ENCODE measurements at regions not wholly inside any gene's neighbourhood (a gene's known extent, or its start where the extent isn't known, plus 50 kb on each side); places are given as distances from the start of the nearest gene placed in this dataset.

DNA sequence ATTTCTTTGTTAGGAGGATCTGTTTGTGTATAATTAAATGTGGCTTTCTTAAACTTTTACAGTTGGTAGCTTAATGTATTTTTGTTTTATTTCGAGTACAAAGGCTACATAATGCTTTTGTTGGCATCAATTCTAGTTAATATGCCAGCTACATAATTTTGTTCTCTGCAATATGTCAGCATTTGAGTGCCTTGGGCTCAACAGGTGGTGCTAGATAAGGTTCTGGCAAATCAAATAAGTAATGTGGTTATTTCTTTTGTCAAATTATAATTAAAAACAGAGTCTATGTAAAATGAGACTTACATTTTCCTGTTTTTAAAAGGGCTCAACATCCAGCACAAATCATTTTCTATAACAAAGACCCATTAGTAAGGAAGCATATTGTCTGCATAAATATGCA, 410.6 kb upstream of the NR5A2 start:
- TF ChIP-seq POLR2AphosphoS5 (IDR thresholded peaks at IDR 0.05; ENCODE audit: low read depth): no peak
- TF ChIP-seq, protein P1, sequence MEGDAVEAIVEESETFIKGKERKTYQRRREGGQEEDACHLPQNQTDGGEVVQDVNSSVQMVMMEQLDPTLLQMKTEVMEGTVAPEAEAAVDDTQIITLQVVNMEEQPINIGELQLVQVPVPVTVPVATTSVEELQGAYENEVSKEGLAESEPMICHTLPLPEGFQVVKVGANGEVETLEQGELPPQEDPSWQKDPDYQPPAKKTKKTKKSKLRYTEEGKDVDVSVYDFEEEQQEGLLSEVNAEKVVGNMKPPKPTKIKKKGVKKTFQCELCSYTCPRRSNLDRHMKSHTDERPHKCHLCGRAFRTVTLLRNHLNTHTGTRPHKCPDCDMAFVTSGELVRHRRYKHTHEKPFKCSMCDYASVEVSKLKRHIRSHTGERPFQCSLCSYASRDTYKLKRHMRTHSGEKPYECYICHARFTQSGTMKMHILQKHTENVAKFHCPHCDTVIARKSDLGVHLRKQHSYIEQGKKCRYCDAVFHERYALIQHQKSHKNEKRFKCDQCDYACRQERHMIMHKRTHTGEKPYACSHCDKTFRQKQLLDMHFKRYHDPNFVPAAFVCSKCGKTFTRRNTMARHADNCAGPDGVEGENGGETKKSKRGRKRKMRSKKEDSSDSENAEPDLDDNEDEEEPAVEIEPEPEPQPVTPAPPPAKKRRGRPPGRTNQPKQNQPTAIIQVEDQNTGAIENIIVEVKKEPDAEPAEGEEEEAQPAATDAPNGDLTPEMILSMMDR (IDR thresholded peaks at IDR 0.05; ENCODE audit: insufficient read depth, low read length): no peak

Data from HL-60 (cell line).